ENCODE measurements at regions not wholly inside any gene's neighbourhood (a gene's known extent, or its start where the extent isn't known, plus 50 kb on each side); places are given as distances from the start of the nearest gene placed in this dataset.

DNA sequence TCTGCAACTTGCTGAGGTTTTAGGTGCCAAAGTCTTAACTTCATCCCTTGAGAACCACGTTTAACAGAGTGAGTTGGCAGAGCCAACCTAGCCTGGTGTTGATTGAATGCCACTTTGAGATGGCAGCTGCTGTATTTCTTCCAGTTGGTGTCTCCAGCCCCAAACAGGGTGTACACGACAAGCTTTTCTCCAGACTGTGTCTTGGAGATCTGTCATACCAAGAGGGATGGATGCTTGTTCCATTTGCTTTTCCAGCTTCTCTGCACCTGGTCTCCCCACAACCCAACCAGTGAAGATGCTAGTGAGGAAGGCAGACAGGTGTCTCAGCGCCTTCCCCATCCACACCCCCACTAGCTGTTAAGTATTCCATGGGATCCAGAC, 141.1 kb upstream of the HS3ST2 start:
- Mint-ChIP-seq H3K4me3 (no peak overlapping the region), H3K27ac (no peak overlapping the region), H3K9me3 (no peaks in the 10 kb centered on the region), H3K36me3 (ENCODE audit: low read depth) (no peaks in the 10 kb centered on the region), H3K27me3 (ENCODE audit: insufficient read depth, low read depth, poor library complexity) (no peaks in the 10 kb centered on the region), H3K4me1 (no peaks in the 10 kb centered on the region)
- TF ChIP-seq ZNF114 (CRISPR knock-in tag; IDR thresholded peaks at IDR 0.05) (no peak), NANOG (IDR thresholded peaks at IDR 0.05; ENCODE audit: borderline replicate concordance) (no peak), STAT1 (IDR thresholded peaks at IDR 0.05; ENCODE audit: unreplicated experiment) (no peak)
- no peak overlapping the region for H3K4me3 ChIP-seq
- no peaks in the 10 kb centered on the region for H4K20me1 ChIP-seq (replicated peaks; ENCODE audit: insufficient read depth)
- 0 out of 2 replicates have a peak, but pooled peaks cover 4% of the 10 kb centered on the region for H3K36me3 ChIP-seq (ENCODE audit: insufficient read depth)
- 0 out of 2 replicates have a peak overlapping the region, but pooled peaks have one; percentile 11 for H2AFZ ChIP-seq
- peaks cover 19% of the 10 kb centered on the region for H3K9me2 ChIP-seq (ENCODE audit: insufficient read depth)
- no peak overlapping the region for H3K27ac ChIP-seq (ENCODE audit: low read depth)
- H3F3A ChIP-seq (replicated peaks; ENCODE audit: low read depth), result 0 out of 2 replicates have a peak, but pooled peaks cover 8% of the 10 kb centered on the region
- DNase-seq (ENCODE audit: low spot score) (no peak), ATAC-seq (no peak)
- no peaks in the 10 kb centered on the region for H3K27me3 ChIP-seq (ENCODE audit: insufficient read depth)
- H3K79me2 ChIP-seq (replicated peaks; ENCODE audit: insufficient read depth), result no peaks in the 10 kb centered on the region
- peaks cover 8% of the 10 kb centered on the region; the same call in 1 of the 2 replicates for H3K4me1 ChIP-seq (ENCODE audit: insufficient read depth)
- no peak overlapping the region for H3K4me2 ChIP-seq

DNA sequence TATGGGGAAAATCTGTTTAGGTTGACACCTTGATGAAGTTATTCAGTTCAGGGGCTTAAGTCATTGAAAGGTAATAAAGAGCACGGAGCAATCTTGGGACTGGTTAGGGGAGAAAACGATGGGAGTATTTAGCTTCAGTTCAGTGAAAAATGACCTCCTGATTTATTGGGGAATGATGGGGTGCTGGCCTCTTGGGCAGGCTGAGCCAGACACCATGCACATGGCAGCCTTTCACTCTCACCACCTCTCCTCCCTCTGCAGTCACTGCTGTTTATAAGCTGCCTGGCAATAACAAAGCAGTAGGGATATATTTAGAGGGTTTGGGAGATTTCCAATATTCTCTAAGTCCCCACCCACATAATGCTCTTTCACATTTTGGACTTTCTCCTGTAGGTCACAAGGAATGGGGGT, 140.5 kb upstream of the HS3ST2 start:
- Histone ChIP-seq H3K79me2 (replicated peaks; ENCODE audit: insufficient read depth) (no peaks in the 10 kb centered on the region), H3K27me3 (ENCODE audit: insufficient read depth) (no peaks in the 10 kb centered on the region), H3K4me1 (ENCODE audit: insufficient read depth) (peaks cover 8% of the 10 kb centered on the region; the same call in 1 of the 2 replicates), H3F3A (replicated peaks; ENCODE audit: low read depth) (0 out of 2 replicates have a peak, but pooled peaks cover 8% of the 10 kb centered on the region), H3K4me3 (no peak overlapping the region), H3K9me2 (ENCODE audit: insufficient read depth) (peaks cover 19% of the 10 kb centered on the region), H2AFZ (peak overlapping the region; percentile 11; the same call in 1 of the 2 replicates), H3K27ac (ENCODE audit: low read depth) (no peak overlapping the region), H3K36me3 (ENCODE audit: insufficient read depth) (0 out of 2 replicates have a peak, but pooled peaks cover 4% of the 10 kb centered on the region), H4K20me1 (replicated peaks; ENCODE audit: insufficient read depth) (no peaks in the 10 kb centered on the region), H3K4me2 (no peak overlapping the region)
- no peaks in the 10 kb centered on the region for H3K36me3 Mint-ChIP-seq (ENCODE audit: low read depth)
- DNase-seq (ENCODE audit: low spot score) (no peak), ATAC-seq (no peak)
- no peak overlapping the region for H3K27ac Mint-ChIP-seq
- no peaks in the 10 kb centered on the region for H3K27me3 Mint-ChIP-seq (ENCODE audit: insufficient read depth, low read depth, poor library complexity)
- no peaks in the 10 kb centered on the region for H3K9me3 Mint-ChIP-seq
- TF ChIP-seq NANOG (IDR thresholded peaks at IDR 0.05; ENCODE audit: borderline replicate concordance) (no peak), ETS1 (IDR thresholded peaks at IDR 0.05) (no peak)
- TF ChIP-seq, protein P1, sequence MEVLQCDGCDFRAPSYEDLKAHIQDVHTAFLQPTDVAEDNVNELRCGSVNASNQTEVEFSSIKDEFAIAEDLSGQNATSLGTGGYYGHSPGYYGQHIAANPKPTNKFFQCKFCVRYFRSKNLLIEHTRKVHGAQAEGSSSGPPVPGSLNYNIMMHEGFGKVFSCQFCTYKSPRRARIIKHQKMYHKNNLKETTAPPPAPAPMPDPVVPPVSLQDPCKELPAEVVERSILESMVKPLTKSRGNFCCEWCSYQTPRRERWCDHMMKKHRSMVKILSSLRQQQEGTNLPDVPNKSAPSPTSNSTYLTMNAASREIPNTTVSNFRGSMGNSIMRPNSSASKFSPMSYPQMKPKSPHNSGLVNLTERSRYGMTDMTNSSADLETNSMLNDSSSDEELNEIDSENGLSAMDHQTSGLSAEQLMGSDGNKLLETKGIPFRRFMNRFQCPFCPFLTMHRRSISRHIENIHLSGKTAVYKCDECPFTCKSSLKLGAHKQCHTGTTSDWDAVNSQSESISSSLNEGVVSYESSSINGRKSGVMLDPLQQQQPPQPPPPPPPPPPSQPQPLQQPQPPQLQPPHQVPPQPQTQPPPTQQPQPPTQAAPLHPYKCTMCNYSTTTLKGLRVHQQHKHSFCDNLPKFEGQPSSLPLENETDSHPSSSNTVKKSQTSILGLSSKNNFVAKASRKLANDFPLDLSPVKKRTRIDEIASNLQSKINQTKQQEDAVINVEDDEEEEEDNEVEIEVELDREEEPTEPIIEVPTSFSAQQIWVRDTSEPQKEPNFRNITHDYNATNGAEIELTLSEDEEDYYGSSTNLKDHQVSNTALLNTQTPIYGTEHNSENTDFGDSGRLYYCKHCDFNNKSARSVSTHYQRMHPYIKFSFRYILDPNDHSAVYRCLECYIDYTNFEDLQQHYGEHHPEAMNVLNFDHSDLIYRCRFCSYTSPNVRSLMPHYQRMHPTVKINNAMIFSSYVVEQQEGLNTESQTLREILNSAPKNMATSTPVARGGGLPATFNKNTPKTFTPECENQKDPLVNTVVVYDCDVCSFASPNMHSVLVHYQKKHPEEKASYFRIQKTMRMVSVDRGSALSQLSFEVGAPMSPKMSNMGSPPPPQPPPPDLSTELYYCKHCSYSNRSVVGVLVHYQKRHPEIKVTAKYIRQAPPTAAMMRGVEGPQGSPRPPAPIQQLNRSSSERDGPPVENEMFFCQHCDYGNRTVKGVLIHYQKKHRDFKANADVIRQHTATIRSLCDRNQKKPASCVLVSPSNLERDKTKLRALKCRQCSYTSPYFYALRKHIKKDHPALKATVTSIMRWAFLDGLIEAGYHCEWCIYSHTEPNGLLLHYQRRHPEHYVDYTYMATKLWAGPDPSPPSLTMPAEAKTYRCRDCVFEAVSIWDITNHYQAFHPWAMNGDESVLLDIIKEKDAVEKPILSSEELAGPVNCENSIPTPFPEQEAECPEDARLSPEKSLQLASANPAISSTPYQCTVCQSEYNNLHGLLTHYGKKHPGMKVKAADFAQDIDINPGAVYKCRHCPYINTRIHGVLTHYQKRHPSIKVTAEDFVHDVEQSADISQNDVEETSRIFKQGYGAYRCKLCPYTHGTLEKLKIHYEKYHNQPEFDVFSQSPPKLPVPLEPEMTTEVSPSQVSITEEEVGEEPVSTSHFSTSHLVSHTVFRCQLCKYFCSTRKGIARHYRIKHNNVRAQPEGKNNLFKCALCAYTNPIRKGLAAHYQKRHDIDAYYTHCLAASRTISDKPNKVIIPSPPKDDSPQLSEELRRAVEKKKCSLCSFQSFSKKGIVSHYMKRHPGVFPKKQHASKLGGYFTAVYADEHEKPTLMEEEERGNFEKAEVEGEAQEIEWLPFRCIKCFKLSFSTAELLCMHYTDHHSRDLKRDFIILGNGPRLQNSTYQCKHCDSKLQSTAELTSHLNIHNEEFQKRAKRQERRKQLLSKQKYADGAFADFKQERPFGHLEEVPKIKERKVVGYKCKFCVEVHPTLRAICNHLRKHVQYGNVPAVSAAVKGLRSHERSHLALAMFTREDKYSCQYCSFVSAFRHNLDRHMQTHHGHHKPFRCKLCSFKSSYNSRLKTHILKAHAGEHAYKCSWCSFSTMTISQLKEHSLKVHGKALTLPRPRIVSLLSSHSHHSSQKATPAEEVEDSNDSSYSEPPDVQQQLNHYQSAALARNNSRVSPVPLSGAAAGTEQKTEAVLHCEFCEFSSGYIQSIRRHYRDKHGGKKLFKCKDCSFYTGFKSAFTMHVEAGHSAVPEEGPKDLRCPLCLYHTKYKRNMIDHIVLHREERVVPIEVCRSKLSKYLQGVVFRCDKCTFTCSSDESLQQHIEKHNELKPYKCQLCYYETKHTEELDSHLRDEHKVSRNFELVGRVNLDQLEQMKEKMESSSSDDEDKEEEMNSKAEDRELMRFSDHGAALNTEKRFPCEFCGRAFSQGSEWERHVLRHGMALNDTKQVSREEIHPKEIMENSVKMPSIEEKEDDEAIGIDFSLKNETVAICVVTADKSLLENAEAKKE (CRISPR knock-in tag; IDR thresholded peaks at IDR 0.05), result no peak
- no peaks in the 10 kb centered on the region for H3K4me1 Mint-ChIP-seq
- no peak overlapping the region for H3K4me3 Mint-ChIP-seq
